Testis (tissue), 2 donors: ENCODE measurements at regions not wholly inside any gene's neighbourhood (a gene's known extent, or its start where the extent isn't known, plus 50 kb on each side); places are given as distances from the start of the nearest gene placed in this dataset.

Experiments used
- DNase-seq: peaks from one replicate; pipeline ENCODE4 v3.0.0-alpha.2; 2019
- H3K27ac ChIP-seq, 2 donors: fragments of 200-600 bp; sonication (generic); one replicate each; pipeline ENCODE4 v1.5.1; 2019
- H3K27me3 ChIP-seq: fragments of 200-600 bp; sonication (generic); one replicate; pipeline ENCODE4 v1.5.1; 2019
- H3K36me3 ChIP-seq: fragments of 200-600 bp; sonication (generic); one replicate; pipeline ENCODE4 v1.5.1; 2017; ENCODE audit warnings: low read depth; ENCODE audit errors: missing control alignments
- H3K4me1 ChIP-seq: fragments of 200-600 bp; sonication (generic); one replicate; pipeline ENCODE4 v1.5.1; 2019
- H3K4me3 ChIP-seq, 2 donors: fragments of 200-600 bp; sonication (generic); one replicate each; pipeline ENCODE4 v1.5.1; 2017 to 2019
- H3K9me3 ChIP-seq: fragments of 200-600 bp; sonication (generic); one replicate; pipeline ENCODE4 v1.5.1; 2017
- CTCF ChIP-seq, 3 experiments: fragments of 450-650 bp in 2 of 3; fragments of 200-600 bp in 1 of 3; sonication (generic) in 1 of 3; IDR thresholded peaks; one replicate each; pipeline ENCODE4 v1.5.1; 2016 to 2019; ENCODE audit warnings: antibody characterized with exemption in 3 of 3, mild to moderate bottlenecking in 2 of 3, moderate library complexity in 1 of 3
- POLR2A ChIP-seq: fragments of 450-650 bp; IDR thresholded peaks from one replicate; pipeline ENCODE4 v1.6.1; 2017; ENCODE audit warnings: antibody characterized with exemption, mild to moderate bottlenecking, moderate library complexity
- WGBS, 2 donors: methylation state at CpG; one replicate each; pipeline ENCODE4 v1.1.5; 2018; 5-methylcytosine and 5-hydroxymethylcytosine counted together
- intact Hi-C: fragments of 100-400 bp; cut with DNase I; formaldehyde crosslinking; loops from one replicate; pipeline ENCODE4 v1.15.1; 2023; ENCODE audit warnings: low total_unique reads

GRCh38 chr3:109923431-109923830 is 586.1 kb upstream of the DPPA4 start:
- DNase-seq: no peak
- no peaks in the 10 kb centered on the region for H3K27me3 ChIP-seq
- H3K9me3 ChIP-seq: no peaks in the 10 kb centered on the region
- H3K27ac ChIP-seq: no peak overlapping the region
- WGBS, 2 donors: 89% methylated on average over 3 of the region's 3 CpGs
- intact Hi-C loops: no loop called here
- H3K4me3 ChIP-seq: no peak overlapping the region
- H3K36me3 ChIP-seq: no peaks in the 10 kb centered on the region
- no peak for TF ChIP-seq POLR2A
- TF ChIP-seq CTCF (IDR thresholded peaks at IDR 0.05): no peak
- no peaks in the 10 kb centered on the region for H3K4me1 ChIP-seq

- DNase-seq: no peak
- H3K4me3 ChIP-seq: no peak overlapping the region
- no peaks in the 10 kb centered on the region for H3K9me3 ChIP-seq
- H3K4me1 ChIP-seq: no peaks in the 10 kb centered on the region
- intact Hi-C loops: no loop called here
- no peaks in the 10 kb centered on the region for H3K27me3 ChIP-seq
- TF ChIP-seq POLR2A (no peak), CTCF (IDR thresholded peaks at IDR 0.05) (no peak)
- H3K27ac ChIP-seq: no peak overlapping the region
- no peaks in the 10 kb centered on the region for H3K36me3 ChIP-seq
Measured at GRCh38 chr3:109924196-109924595, 586.9 kb upstream of the DPPA4 start.

- DNase-seq: no peak
- Histone ChIP-seq H3K36me3 (no peaks in the 10 kb centered on the region), H3K27me3 (no peaks in the 10 kb centered on the region), H3K4me3 (no peak overlapping the region), H3K4me1 (no peaks in the 10 kb centered on the region), H3K9me3 (no peaks in the 10 kb centered on the region), H3K27ac (no peak overlapping the region)
- 85 to 90% methylated on average over 8 of the region's 8 CpGs for WGBS, 2 donors
- TF ChIP-seq CTCF (IDR thresholded peaks at IDR 0.05) (no peak), POLR2A (no peak)
- intact Hi-C loops: no loop called here
Measured at GRCh38 chr3:109926376-109926775, 589.0 kb upstream of the DPPA4 start.

- Histone ChIP-seq H3K4me1 (no peaks in the 10 kb centered on the region), H3K9me3 (no peaks in the 10 kb centered on the region), H3K4me3 (no peak overlapping the region), H3K36me3 (no peaks in the 10 kb centered on the region), H3K27me3 (no peaks in the 10 kb centered on the region), H3K27ac (no peak overlapping the region)
- intact Hi-C loops: no loop called here
- no peak for TF ChIP-seq POLR2A
- TF ChIP-seq CTCF (IDR thresholded peaks at IDR 0.05): no peak
- 86 to 94% methylated on average over 2 of the region's 2 CpGs for WGBS, 2 donors
- no peak for DNase-seq
Measured at GRCh38 chr3:109927161-109927560, 589.8 kb upstream of the DPPA4 start.

- no peak for DNase-seq
- no peak overlapping the region for H3K4me3 ChIP-seq
- TF ChIP-seq CTCF (IDR thresholded peaks at IDR 0.05) (no peak), POLR2A (no peak)
- intact Hi-C loops: no loop called here
- no peaks in the 10 kb centered on the region for H3K4me1 ChIP-seq
- H3K36me3 ChIP-seq: no peaks in the 10 kb centered on the region
- no peak overlapping the region for H3K27ac ChIP-seq
- H3K27me3 ChIP-seq: no peaks in the 10 kb centered on the region
- H3K9me3 ChIP-seq: no peaks in the 10 kb centered on the region
Measured at GRCh38 chr3:109927726-109928125, 590.4 kb upstream of the DPPA4 start.
